ENCODE measurements at regions not wholly inside any gene's neighbourhood (a gene's known extent, or its start where the extent isn't known, plus 50 kb on each side); places are given as distances from the start of the nearest gene placed in this dataset.
A peak's percentile ranks its signal among the peaks of the same experiment; 100 is the strongest.
"Not testable (repeated sequence)": the region's sequence is repeated elsewhere in the genome, so short reads cannot be mapped to it uniquely, and the experiment has no call there.

DNA sequence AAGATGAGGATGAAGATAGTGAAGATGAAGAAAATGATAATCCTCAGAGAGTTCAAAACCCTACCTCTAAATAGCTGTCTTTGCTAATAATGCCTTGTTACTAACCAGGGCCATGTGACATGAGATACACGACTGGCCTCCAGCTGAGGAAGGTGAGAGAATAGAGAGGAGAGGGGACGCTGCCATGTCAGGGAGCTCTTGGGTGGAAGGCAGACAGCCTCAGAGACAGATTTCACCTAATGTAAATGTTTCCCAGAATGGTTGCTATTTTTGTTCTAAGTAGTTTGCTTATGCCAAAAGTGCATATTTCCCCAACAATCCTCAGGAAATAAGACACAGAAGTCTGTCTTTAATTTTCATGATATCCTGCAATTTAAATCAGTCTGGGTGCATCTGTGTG, 138.4 kb downstream of the ELOVL4 start:
- peak; percentile 3 for DNase-seq

DNA sequence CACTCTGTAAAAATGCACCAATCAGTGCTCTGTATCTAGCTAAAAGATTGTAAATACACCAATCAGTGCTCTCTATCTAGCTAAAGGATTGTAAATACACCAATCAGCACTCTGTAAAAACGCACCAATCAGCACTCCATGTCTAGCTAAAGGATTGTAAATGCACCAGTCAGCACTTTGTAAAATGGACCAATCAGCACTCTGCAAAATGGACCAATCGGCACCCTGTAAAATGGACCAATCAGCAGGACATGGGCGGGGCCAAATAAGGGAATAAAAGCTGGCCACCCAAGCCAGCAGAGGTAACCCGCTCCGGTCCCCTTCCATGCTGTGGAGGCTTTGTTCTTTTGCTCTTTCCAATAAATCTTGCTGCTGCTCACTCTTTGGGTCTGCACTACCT, 140.7 kb downstream of the ELOVL4 start:
- DNase-seq, result not testable (repeated sequence)

- DNase-seq, result no peak
Measured at GRCh38 chr6:79804732-79805131, 142.6 kb downstream of the ELOVL4 start.

DNA sequence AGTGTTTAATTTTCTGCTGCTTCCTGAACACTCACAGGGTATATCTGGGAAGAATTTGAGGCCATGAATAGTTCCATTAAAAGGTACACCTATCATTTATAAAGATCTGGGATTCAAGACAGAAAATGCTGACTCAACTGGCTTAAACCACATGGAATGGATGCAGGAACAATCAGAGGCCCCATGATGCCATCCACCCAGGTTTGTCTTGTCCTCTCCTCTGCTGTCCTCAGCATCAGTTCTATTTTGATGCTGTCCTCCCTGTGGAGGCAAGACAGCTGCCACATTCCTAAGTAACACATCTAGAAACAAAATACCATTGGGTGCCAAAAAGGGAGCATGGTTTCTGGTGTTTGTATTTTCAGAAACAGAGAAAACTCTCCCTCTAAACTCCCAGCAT, 143.4 kb downstream of the ELOVL4 start:
- DNase-seq, result no peak

GRCh38 chr6:79802657-79803300, 144.6 kb downstream of the ELOVL4 start:
- no peak for DNase-seq

DNA sequence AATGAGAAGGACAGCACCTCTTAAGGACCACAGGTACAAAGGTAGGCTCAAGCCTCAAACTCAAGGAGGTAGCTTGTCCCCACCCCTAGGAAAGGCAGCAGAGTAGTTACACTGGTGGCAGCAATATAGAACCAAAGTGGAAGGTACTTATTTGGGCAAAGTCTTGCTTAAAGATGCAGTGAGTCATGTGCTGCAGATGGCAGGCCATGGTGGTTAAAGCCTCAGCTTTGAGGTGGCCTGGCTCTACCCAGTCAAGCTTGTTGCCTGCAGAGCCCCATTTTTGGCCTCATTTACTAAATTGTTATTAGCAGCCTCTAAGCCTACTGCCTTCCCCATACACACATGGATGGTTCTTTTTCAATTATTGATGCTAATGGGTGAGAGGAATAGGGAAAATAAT, 146.0 kb downstream of the ELOVL4 start:
- no peak for DNase-seq

DNA sequence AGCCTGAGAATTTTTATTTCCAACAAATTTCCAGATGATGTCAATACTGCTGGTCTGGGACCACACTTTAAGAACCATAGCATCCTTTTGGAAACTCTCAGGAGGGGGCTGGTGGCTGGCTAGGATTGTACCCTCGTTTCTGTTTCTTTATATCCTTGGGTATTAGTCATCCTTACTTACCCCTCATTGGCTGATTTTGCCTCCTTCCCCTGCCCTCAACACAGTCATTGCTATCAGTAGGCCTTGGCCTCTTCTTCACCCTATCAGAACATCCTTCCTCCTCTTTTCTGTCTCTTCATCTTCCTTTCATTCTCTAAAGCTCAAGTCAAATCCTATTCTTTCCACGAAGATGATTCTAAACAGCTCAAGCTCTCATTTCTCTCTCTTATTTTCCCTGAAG, 148.5 kb downstream of the ELOVL4 start:
- no peak for DNase-seq

DNA sequence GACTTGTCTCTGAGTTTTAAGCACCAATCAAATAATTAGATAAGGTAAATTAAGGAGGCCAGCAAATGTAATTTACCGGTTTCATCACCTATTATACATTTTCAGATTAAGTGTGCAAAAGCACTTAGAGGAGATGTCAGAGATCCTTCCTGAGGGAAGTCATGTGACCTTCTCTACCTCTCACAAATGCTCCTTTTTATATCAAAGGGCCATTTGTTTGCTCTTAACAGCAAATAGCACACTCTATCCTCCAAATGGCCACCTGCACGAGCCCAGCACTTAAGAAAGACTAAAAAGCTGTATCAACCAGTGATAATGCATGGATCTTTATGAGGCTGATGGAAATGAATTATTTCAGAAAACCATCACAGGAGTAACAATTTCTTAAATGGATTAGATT, 149.4 kb downstream of the ELOVL4 start:
- no peak for DNase-seq

DNA sequence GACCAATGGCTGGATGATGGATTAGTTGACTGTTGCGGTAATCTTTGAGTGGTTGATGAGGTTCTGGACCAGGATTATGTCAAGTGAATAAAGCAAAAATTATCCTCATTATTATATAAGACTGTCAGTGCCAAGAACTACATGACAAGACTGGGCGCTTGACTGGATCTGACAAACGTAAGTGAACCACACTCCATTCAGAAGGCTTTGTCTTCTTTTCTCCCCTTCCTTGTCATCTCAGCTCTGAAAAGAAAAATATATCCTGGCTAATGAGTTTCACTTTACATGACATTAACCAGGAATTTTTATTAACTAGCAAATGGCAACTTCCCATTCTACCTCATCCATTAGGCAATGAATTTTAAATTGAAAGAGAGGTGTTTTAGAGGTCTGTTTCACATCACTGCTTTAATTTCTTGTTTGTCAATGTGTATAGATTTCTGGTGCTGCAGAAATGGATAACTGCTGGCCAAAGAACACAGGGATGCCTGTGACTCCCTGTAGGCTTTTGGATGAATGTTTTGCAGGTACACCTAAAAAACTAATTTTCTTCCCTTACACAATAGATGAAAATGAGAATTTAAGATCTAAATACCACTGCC, 150.1 kb downstream of the ELOVL4 start:
- DNase-seq, result no peak

GRCh38 chr6:79796197-79796596, 151.2 kb downstream of the ELOVL4 start:
- DNase-seq, result no peak

- DNase-seq, result no peak
Measured at GRCh38 chr6:79789896-79790295, 157.5 kb downstream of the ELOVL4 start.

GRCh38 chr6:79788756-79789155, 157.6 kb downstream of the SH3BGRL2 start:
- no peak for DNase-seq

DNA sequence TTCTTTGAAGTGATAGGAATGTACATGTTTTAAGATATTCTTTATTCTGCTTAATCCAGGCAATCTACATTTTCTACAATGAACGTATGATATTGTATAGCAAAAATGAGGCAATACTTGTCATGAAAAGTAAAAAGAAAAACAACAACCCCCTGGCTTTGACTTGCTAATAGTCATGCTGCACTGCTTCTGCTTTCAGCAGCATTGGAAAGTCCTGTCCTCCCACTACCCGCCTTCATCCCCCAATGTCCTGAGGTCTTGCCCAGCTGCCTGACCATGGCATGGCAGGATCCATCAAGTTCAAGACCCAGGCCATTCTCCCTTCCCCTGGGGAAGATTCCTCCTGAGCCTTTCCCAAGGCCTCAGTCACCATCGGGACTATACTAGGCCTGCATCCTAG, 156.5 kb downstream of the SH3BGRL2 start:
- no peak for DNase-seq

- DNase-seq, result no peak
Measured at GRCh38 chr6:79784395-79784753, 153.2 kb downstream of the SH3BGRL2 start.

DNA sequence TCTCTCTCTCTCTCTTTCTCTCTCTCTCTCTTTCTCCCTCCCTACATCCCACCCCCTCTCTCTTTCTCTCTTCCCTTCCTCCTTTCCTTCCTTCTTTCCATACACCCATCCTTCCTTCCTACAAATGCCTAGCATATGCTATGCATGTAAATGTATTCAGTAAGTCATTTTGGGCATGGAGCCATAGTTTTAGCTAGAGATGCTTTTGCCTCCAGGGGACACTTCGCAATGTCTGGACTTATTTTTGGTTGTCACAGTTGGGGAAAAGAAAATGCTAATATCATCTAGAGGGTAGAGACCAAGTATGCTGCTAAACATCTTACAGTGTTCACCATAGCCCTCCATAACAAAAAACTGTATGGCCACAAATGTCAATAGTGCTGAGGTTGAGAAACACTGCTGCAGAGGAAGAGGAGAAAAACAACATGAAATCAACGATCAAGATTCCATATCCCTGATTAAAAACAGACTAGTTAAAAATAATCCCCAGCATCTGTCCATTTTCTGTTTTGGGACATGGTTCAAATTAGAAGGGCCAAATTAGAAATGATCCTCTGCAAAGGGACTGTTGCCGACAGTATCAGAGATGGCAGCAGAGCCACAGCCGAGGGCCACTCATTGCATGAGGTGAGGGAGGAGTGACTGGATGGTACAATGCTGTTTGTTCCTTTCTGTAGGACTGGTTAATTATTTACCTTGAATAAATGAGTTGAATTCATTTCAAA, 152.7 kb downstream of the SH3BGRL2 start:
- no peak for DNase-seq

GRCh38 chr6:79782792-79783580, 151.9 kb downstream of the SH3BGRL2 start:
- DNase-seq, result no peak

DNA sequence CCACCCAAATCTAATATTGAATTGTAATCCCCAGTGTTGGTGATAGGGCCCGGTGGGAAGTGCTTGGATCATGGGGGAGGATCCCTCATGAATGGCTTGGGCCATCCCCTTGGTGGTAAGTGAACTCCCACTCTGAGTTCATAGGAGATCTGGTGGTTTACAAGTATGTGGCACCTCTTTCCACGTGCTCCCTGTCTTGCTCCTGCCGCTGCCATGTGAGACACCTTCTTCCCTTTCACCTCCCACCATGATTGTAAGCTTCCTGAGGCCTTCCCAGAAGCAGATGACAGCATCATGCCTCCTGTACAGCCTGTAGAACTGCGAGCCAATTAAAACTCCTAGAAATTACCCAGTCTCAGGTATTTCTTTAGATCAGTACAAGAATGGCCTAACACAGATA, 150.8 kb downstream of the SH3BGRL2 start:
- DNase-seq, result no peak

- DNase-seq, result no peak
Measured at GRCh38 chr6:79780881-79781280, 149.8 kb downstream of the SH3BGRL2 start.

- DNase-seq, result no peak
Measured at GRCh38 chr6:79778816-79779215, 147.7 kb downstream of the SH3BGRL2 start.

DNA sequence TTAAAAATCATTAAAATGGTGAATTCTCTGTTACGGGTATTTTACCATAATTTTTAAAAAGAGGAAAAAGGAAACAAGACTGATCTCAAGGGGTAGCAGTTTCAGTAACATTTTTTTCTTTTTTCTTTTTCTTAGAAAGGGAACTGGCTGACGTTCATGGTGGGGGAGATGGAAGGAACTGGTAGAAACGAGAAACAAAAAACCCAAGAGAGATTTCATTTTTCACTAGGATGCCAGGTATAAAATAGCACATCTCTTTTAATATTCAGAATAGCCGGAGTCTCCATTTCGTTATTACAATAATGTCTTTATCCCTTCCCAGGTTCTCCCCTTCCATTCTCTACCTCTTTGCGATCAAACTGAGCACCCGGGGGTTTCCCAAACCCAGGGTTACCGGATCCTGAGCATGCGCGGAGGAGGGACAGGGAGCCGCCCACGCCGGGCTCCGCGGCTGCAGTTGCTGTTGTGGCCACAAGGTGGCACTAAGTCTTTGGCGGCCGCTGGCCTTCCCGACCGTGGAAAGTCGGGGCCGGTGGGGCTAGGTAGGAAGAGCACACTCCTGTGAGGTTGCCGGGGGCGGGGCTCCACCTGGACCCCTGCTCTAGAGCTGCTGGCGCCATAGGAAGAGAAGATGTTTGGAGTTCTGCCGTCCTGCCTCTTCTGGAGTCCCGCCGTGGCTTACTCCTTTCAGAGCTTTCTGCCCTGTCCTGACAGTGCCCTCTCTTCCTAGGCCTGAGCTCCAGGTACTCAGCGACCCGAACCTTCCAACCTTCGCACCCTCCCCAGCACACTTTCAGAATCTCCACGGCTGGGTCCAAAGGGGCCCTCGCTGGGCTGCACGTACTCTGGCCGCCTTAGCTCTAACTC, 146.8 kb downstream of the SH3BGRL2 start:
- DNase-seq, result peak; percentile 65

DNA sequence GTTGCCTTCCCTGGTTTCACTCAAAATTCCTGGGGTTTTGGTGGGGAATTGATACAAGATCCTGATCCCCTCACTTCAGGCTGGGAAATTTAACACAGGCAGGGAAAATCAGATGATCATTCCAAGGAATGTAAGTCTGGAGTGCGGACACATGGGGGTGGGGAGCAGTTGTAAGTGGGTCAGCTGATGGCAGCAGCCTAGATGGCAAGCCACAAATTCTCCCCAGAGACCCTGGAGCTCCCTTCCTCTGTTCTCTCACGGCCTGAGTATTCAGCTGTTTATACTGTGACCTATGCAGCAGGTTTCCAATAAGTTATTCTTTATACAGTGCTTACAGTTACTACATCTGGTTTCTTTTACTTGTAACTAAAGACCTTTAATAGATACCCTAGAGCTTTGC, 144.9 kb downstream of the SH3BGRL2 start:
- no peak for DNase-seq

- no peak for DNase-seq
Measured at GRCh38 chr6:79775222-79775621, 144.1 kb downstream of the SH3BGRL2 start.

DNA sequence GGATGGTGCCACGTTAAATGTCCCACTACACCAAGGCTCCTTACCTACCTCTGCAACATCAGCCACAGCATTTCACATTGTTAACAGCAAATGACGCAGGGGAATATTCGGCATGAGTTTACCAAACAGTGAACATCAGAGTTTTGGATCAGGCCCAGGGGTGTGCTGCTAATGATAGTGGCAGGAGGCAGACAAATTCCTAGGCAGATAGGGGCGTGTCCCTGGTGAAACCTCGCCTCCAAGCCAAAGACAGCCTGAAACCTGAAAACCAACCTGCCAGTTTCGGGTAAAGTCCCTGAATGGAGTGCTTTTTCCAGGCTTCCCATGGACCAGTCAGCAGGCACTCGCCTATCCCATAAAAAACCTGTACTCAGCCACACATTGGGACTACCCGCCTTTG, 133.6 kb downstream of the SH3BGRL2 start:
- DNase-seq, result no peak

Data from fibroblast of skin of right quadriceps (primary cell).